ENCODE measurements at regions not wholly inside any gene's neighbourhood (a gene's known extent, or its start where the extent isn't known, plus 50 kb on each side); places are given as distances from the start of the nearest gene placed in this dataset.
"Not testable (repeated sequence)": the region's sequence is repeated elsewhere in the genome, so short reads cannot be mapped to it uniquely, and the experiment has no call there.

DNA sequence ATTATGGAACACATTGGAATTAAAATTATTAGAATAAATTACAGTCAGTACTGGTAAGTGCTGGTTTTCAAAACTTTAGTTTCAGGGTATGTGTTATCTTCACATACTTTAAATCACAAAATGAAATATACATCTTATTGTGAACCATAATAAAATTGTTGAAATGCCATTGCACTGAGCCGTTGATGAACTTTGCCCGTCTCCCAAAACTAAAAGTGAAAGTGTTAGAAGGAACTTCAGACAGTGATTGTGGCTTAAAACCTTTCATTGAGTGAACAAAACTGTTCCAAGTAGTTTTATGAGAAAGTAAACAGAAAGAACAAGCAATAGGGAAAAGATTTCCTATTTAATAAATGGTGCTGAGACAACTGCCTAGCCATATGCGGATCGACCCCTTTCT, 811.6 kb downstream of the PLCL1 start:
- in situ Hi-C loops (cut with HindIII; ENCODE audit: low sequenced_read_pairs) = no loop called here

DNA sequence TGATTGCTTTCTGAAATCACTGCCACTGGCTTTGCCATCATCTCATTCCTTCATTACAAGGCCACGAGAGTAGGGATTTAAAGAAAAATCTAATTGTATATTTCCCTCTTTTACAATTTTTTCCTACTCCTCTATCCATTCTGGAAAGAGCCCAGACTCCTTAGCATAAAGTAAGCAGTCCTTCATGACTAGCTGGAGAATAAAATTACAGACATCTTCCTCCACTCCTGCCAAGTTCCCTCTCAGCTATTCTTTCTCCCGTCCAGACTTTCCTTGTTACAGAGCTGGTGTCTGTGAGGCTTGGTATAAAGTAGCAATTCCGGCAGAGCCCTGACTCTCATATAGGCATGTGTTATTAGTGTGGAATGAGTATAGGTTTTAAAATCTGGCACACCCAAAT, 806.8 kb downstream of the PLCL1 start:
- in situ Hi-C loops (cut with HindIII; ENCODE audit: low sequenced_read_pairs) = no loop called here
- DNase-seq (ENCODE audit: low spot score) = no peak

More for the DNA sequence above, 811.6 kb downstream of the PLCL1 start:
- DNase-seq (ENCODE audit: low spot score) = no peak

DNA sequence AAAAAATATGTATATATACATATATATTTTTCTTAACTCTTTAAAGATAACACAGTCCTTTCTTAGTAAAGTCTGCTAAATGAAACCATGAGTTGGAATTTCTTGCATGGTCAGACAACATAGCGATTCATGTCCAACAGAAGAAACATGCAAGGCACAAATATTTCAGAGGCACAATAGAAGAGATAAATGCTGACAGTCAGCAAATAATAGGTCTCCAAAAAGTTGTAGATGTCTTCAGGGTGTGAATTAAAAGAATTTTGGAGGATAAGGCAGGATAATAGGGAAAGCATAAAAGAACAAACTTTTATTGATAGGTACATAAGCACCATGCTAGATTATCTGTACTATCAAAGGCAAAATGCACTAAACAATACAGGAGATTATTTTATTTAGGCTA, 800.2 kb downstream of the PLCL1 start:
- DNase-seq (ENCODE audit: low spot score) = no peak
- in situ Hi-C loops (cut with HindIII; ENCODE audit: low sequenced_read_pairs) = no loop called here

DNA sequence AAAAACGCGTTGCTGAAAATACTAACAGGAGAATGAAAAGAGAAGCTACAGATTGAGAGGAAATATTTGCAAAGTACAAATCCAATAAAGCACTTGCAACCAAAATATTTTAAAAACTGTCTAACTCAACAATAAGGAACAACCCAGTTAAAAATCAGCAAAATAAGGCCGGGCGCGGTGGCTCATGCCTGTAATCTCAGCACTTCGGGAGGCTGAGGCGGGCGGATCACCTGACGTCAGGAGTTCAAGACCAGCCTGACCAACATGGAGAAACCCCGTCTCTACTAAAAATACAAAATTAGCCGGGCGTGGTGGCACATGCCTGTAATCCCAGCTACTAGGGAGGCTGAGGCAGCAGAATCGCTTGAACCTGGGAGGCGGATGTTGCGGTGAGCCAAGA, 798.6 kb downstream of the PLCL1 start:
- in situ Hi-C loops (cut with HindIII; ENCODE audit: low sequenced_read_pairs); DNase-seq (ENCODE audit: low spot score): not testable (repeated sequence)

DNA sequence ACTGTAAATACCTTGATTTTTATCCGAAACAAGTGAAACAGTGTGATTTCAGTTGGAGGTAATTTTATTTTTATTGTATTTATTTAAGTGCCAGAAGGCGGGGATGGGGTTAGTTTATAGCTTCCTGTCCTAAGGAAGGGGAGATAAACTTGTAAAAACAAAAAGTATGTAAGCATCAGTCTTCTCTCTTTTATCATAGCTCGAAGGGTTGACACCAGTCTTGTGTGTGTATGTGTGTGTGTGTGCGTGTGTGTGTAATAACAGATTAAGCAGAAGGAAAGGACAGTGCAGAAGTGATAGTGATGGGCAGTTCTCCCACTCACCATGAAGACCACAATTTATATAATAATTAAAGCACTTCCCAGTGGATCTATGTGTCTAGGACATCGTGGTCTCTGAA, 793.3 kb downstream of the PLCL1 start:
- DNase-seq (ENCODE audit: low spot score) = no peak
- in situ Hi-C loops (cut with HindIII; ENCODE audit: low sequenced_read_pairs) = no loop called here

DNA sequence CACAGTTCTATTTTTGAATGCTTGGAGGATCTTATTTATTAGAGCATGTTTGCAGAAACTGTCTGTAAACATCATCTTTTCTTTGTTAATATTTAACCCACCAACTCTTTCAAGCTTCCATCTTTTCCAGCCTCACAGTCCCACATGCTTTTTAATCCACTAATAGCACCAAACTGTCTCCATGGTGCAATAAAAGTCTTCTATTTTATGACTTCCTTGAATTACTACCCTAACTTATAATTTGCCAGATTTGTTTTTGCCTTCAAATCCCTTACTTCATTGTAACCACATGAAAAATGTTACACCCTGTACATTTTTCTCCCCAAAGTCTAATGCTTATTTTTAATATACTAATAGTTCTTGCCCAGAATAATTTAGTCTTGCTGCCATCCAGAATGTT, 792.6 kb downstream of the PLCL1 start:
- in situ Hi-C loops (cut with HindIII; ENCODE audit: low sequenced_read_pairs) = no loop called here
- DNase-seq (ENCODE audit: low spot score) = no peak

DNA sequence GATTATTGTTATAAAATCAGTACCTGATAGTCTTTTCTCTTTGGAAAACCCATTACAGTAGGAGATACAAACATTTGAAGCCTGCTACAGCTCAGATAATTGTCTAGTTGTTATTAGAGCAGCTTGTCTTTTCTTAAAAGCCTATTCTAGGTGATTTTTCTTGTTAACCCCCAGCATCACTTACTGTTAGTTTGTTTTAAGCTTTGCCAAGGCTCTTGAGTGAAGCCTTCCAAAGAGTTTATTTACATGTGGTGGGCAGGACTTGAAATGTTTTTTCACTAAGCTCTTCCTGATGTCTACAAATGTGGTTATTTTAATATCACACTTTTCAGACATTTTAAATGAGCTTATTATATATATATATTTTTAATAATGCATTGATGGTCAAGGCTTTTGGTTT, 791.3 kb downstream of the PLCL1 start:
- no peak for DNase-seq (ENCODE audit: low spot score)
- in situ Hi-C loops (cut with HindIII; ENCODE audit: low sequenced_read_pairs) = no loop called here

DNA sequence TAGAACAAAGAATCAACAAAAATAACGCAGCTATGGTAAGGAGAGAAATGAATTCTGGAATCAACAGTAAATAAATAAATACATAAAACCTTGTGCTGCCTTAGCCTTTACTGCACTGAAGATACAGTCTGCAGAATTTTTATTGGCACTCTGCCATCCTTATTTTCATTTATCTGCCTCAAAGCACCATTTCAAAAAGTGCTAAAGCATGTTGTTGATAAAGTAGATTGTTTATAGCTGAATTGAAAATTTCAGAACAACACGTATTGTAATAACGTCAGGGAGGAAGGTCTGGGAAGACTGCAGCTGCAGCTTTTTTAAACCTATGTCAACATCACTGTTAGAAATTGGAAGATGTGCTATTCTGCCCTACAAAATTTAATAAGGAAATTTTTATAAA, 787.2 kb downstream of the PLCL1 start:
- in situ Hi-C loops (cut with HindIII; ENCODE audit: low sequenced_read_pairs) = no loop called here
- no peak for DNase-seq (ENCODE audit: low spot score)

DNA sequence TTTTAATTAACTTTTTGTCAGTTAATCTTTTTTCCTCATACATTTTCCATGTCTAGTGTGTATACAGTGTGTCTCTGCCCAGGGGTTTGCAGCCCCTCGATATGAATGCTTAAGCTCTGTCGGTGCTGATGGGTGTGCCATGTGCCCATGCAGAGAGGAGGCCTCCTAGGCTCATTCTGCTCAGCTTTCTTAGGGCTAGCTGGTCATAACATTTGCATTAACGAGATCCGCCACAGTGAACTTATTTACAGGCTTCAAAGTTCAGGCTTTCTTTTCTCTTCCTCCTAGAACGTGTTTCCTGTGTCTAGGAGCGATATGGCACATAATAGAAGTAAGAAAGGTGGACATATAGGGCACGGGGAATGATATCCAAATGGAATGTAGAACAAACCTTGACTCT, 783.3 kb downstream of the PLCL1 start:
- DNase-seq (ENCODE audit: low spot score) = no peak

DNA sequence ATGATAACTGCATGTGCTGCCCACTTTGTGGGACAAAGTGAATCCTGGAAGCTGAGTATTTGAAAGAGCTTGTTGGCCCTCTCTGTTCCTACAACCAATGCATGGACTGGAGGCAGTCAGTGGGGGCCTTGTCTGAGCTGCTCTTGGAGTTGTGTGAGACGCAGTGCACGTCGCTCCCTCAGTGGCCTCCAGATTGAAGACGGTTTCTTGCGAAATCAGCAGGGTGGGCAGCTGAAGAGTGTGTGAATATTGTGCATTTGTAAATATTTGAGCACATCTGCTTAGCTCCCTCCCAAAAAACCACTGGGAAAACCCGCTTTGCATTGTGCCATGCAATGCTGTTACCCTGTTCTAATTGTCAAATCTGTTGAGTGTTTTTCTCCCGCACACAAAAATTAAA, 782.8 kb downstream of the PLCL1 start:
- in situ Hi-C loops (cut with HindIII; ENCODE audit: low sequenced_read_pairs) = no loop called here
- DNase-seq (ENCODE audit: low spot score) = no peak

More for the DNA sequence above, 783.3 kb downstream of the PLCL1 start:
- in situ Hi-C loops (cut with HindIII; ENCODE audit: low sequenced_read_pairs) = no loop called here

DNA sequence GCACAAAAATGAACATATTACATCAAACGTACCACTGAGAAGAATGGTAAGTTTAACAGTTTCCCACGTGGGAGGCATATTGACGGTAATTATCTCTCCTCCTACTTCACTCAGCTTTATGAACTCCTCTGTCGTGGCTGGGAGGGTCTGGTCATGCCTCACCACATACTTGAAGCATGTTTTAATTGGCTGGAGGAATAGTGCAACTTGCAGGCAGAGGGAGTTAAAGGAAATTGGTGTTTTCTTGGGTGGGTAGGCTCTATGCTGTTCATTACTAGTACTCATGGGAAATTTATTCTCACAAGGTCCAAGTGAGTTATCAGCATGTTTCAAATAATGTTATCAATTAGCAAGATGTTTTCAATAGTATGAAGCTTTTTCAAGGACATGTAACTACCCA, 767.0 kb downstream of the PLCL1 start:
- no peak for DNase-seq (ENCODE audit: low spot score)
- in situ Hi-C loops (cut with HindIII; ENCODE audit: low sequenced_read_pairs) = no loop called here

DNA sequence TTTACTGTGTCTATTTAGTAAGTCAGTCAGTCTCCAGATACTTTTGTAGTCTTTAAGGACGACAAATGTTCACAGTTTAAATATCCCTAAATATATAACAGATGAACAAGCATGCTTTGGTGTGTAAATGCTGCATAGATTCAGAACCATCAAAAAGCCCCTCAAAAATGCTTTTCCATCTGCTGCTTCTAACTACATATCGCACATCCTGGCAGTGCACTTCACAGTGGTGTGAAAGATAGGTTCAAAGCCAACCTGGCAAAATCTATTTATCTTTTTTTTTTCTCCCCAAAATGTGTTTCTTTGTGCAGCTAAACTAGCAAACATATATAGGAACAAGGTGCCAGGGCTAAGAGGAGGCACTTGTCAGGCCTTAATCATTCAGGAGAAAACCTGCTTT, 753.8 kb downstream of the PLCL1 start:
- in situ Hi-C loops (cut with HindIII; ENCODE audit: low sequenced_read_pairs) = no loop called here

DNA sequence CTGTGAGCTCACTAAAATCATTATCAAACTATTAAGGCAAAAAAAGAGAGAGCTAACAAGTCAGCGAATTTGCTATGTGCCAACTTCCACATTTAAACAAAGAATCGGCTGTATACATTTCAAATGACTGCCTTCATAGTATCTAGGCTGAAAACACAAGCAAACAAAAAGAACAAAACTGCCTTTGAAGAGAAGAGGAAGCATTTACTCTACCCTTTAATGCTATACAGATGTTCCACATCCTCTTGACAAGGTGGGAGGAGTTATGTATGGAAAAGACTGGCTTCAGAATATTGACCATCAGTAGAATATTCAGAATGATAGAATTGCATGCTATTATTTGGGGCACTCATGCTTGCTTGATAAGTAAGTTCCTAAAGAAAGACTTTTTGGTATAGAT, 741.7 kb downstream of the PLCL1 start:
- in situ Hi-C loops (cut with HindIII; ENCODE audit: low sequenced_read_pairs) = no loop called here

More for the DNA sequence above, 753.8 kb downstream of the PLCL1 start:
- DNase-seq (ENCODE audit: low spot score) = no peak

DNA sequence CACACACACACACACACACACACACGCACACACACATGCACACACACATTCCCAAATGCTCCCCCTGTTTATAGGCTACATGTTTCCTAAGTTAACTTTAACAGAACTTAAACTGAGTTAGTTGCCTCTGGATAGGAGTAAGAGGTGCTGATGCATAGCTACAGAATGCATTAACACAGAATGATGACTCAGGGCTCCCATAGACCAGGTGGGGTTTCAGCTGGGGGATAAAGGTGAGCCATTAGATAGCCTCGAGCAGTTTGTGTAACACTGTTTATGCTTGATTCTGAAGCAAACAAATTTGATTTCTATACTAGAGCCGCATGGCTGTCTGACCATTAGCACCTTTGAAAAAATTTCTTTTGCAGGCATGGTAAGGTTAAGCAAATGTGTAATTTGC, 741.0 kb downstream of the PLCL1 start:
- DNase-seq (ENCODE audit: low spot score) = no peak
- in situ Hi-C loops (cut with HindIII; ENCODE audit: low sequenced_read_pairs) = no loop called here

More for the DNA sequence above, 741.7 kb downstream of the PLCL1 start:
- no peak for DNase-seq (ENCODE audit: low spot score)

DNA sequence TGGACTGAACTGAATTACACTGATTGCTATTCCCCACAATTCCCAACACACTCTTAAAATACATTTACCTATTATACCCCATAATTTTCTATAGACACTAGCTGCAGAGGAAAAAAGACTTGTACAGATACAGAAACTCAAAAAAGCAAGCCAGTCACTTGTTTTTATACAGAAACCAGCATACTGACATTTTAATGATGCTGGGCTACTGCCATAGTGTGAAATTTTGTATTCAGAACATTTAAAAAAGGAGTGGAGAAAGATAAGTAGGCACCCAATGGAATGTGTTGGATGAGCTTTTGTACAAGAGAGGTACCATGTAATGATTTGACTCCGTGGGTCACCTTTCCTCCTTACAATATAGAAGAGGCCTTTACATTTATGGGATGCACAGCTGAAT, 740.1 kb downstream of the PLCL1 start:
- in situ Hi-C loops (cut with HindIII; ENCODE audit: low sequenced_read_pairs) = no loop called here
- no peak for DNase-seq (ENCODE audit: low spot score)

DNA sequence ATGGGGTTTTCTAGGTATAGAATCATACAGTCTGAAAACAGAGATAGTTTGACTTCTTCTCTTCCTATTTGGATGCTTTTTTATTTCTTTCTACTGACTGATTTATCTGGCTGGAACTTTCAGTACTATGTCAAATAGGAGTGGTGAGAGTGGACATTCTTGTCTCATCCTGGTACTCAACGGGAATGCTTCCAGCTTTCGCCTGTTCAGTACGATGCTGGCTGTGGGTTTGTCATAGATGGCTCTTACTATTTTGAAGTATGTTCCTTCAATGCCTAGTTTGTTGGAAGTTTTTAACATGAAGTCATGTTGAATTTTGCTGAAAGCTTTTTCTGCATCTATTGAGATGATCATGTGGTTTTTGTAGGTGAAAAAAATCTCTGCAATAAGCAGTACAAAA, 730.4 kb downstream of the PLCL1 start:
- DNase-seq (ENCODE audit: low spot score) = no peak
- in situ Hi-C loops (cut with HindIII; ENCODE audit: low sequenced_read_pairs) = no loop called here

DNA sequence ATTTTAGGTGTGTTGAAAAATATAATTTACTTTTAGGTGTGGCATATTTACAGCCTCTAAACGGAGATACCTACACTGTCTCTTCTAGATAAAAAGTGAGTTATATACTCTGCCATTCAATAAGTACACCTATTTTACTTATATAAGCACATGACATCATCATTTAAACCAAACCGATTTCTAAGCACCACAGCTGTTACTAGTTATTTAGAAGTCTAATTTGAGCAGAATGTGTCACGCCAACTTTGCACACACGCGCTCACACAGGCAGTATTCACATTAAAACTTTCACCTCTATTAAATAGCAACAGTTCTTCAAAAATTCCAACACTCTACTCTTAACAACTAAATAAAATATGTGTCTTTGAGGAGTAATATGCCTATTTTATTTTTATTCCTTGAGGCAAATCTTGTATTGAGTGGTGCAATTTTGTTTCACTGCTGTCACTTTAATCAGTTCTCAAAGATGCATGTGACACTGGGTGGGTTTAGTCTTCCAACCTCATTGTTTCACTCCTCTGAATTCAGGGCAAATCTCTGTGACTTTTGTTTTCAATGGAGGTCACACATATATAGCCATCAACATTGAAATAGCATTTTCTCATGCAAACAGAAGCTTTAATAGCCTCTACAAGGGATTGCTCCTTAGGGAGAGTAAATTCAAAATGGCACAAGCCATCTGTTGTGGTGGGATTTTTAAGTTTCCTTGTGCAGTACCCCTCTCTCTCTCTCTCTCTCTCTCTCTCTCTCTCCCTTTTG, 721.0 kb downstream of the PLCL1 start:
- in situ Hi-C loops (cut with HindIII; ENCODE audit: low sequenced_read_pairs) = no loop called here
- no peak for DNase-seq (ENCODE audit: low spot score)

DNA sequence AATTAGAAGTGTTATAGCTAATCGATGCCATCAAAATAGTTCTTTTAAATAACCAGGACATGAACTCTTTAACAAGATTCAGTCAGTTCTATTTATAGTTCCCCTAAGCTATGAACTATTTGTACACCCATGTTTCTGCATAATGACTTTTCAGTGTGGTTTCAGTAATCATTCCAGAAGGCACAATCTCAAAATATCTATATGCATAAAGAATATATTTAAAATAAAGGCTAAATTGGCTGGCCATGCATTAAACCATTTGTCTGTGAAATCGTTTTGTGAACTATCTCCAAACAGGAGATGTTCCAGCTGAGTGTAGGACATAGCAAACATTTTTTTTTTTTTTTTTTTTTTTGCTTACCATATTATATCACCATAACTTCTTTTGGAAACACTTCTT, 719.3 kb downstream of the PLCL1 start:
- in situ Hi-C loops (cut with HindIII; ENCODE audit: low sequenced_read_pairs) = no loop called here
- DNase-seq (ENCODE audit: low spot score) = no peak

DNA sequence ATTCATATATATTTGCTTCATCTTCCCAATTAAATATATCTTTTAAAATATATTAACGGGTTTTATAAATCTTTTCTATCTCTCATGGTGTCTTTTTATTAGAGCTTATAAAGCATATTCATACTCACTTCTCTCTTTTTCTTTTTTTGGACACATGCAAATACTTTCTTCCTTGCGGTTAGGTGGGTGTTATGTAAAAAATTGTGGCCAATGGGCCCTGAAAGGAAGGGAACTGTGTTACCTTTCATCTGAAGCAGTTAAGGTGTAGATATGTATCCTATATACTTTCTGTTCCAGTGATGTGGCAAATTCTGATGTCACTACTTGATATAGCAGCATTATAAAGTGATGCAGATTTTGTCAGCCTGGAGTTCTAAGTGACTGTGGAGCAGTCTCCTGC, 714.5 kb downstream of the PLCL1 start:
- in situ Hi-C loops (cut with HindIII; ENCODE audit: low sequenced_read_pairs) = no loop called here
- no peak for DNase-seq (ENCODE audit: low spot score)

DNA sequence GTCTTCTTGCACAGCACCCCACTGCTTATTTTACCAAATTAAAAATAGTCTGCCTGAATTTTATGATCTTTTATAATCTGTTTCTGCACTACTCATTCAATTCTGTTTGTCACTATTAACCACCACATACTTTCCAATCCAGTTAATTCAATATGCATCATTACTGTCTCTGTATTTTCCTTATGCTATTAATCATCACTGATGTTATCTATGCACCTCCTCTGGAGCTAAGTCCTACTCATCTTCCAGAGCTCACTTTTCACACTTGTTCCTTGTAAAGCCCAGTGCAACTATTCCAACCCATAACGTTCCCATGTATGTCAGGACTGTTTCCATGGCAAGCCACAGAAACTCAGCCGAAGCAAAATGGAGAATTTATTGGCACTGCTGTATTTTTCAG, 713.6 kb downstream of the PLCL1 start:
- DNase-seq (ENCODE audit: low spot score) = no peak
- in situ Hi-C loops (cut with HindIII; ENCODE audit: low sequenced_read_pairs) = no loop called here

DNA sequence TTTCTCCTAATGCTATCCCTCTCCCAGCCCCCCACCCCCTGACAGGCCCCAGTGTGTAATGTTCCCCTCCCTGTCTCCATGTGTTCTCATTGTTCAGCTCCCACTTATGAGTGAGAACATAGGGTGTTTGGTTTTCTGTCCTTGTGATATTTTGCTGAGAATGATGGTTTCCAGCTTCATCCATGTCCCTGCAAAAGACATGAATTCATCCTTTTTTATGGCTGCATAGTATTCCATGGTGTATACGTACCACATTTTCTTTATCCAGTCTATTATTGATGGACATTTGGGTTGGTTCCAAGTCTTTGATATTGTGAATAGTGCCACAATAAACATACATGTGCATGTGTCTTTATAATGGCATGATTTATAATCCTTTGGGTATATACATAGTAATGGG, 704.2 kb downstream of the PLCL1 start:
- DNase-seq (ENCODE audit: low spot score); in situ Hi-C loops (cut with HindIII; ENCODE audit: low sequenced_read_pairs): not testable (repeated sequence)
